ENCODE measurements at regions not wholly inside any gene's neighbourhood (a gene's known extent, or its start where the extent isn't known, plus 50 kb on each side); places are given as distances from the start of the nearest gene placed in this dataset.

DNA sequence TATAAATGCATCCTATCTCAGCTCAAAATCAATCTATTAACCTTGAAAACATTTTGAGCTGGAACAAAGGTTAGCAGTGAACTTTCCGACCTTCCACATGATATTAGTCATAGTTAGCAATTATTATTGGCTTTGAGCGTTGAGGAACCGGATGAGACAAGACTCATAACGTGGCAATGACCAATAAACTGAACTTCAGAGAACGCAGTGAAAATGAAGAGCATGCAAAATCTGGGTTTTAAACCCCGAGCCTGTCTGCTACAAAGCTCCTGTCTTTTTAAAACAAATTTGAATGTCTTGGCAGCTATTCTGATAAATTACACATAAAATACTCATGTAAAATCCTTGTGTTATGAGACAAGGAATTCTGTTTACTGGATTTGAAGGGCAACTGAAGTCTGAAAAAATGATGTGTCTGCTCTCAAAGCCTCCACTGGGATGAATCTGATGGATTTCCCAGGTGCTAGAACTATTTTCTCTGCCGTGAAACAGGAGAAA is 74.7 kb upstream of the ITGB1 start:
- TF ChIP-seq, protein P1, sequence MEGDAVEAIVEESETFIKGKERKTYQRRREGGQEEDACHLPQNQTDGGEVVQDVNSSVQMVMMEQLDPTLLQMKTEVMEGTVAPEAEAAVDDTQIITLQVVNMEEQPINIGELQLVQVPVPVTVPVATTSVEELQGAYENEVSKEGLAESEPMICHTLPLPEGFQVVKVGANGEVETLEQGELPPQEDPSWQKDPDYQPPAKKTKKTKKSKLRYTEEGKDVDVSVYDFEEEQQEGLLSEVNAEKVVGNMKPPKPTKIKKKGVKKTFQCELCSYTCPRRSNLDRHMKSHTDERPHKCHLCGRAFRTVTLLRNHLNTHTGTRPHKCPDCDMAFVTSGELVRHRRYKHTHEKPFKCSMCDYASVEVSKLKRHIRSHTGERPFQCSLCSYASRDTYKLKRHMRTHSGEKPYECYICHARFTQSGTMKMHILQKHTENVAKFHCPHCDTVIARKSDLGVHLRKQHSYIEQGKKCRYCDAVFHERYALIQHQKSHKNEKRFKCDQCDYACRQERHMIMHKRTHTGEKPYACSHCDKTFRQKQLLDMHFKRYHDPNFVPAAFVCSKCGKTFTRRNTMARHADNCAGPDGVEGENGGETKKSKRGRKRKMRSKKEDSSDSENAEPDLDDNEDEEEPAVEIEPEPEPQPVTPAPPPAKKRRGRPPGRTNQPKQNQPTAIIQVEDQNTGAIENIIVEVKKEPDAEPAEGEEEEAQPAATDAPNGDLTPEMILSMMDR (IDR thresholded peaks at IDR 0.05; ENCODE audit: borderline replicate concordance, extremely low read depth, low read length, poor library complexity, severe bottlenecking), result no peak
- TF ChIP-seq EZH2 (IDR thresholded peaks at IDR 0.05; ENCODE audit: borderline replicate concordance, low read depth, low read length, severe bottlenecking), result no peak
